Muscle layer of colon (tissue), 2 donors: ENCODE measurements at regions not wholly inside any gene's neighbourhood (a gene's known extent, or its start where the extent isn't known, plus 50 kb on each side); places are given as distances from the start of the nearest gene placed in this dataset.

Experiments used
- H3K27ac ChIP-seq: one replicate; pipeline ENCODE4 v1.7.0; 2013; ENCODE audit warnings: low read depth, mild to moderate bottlenecking, low read length, moderate library complexity
- H3K27me3 ChIP-seq, 2 donors: one replicate each; pipeline ENCODE4 v1.7.0; 2013; ENCODE audit warnings: low read length in 2 of 2, mild to moderate bottlenecking in 2 of 2; ENCODE audit not compliant: insufficient read depth in 2 of 2, control insufficient read depth in 1 of 2
- H3K36me3 ChIP-seq: one replicate; pipeline ENCODE4 v1.7.0; 2013; ENCODE audit warnings: mild to moderate bottlenecking, low read length; ENCODE audit not compliant: insufficient read depth
- H3K4me1 ChIP-seq: one replicate; pipeline ENCODE4 v1.7.0; 2013; ENCODE audit warnings: mild to moderate bottlenecking, low read length; ENCODE audit not compliant: insufficient read depth
- H3K4me3 ChIP-seq, 2 donors: one replicate each; pipeline ENCODE4 v1.7.0; 2013; ENCODE audit warnings: low read length in 2 of 2, low read depth in 1 of 2, mild to moderate bottlenecking in 1 of 2, moderate library complexity in 1 of 2
- H3K9ac ChIP-seq: one replicate; pipeline ENCODE4 v1.7.0; 2013; ENCODE audit warnings: low read length
- H3K9me3 ChIP-seq: one replicate; pipeline ENCODE4 v1.7.0; 2013; ENCODE audit warnings: mild to moderate bottlenecking, low read length
- donor health status: abdominal sarcoma.
- donor health status: Adenocarcinoma of cecum.

DNA sequence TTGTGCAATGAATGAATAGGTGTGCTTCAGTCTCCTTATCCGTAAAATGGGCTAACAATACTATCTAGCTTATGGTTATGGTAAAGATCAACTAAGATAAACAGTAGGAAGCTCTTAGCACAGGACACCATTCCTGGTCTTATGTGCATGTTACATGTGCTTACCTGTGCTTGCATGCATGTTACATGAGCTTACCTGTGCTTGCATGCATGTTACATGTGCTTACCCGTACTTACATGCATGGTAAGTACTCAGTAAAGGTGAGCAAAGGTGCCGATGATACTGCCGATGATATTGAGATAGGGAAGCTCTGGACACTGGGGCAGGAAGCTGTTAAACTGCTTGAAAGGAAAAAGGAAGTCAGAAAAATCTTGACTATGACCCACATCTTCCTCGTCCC, 211.0 kb upstream of the USP24 start:
- Histone ChIP-seq H3K36me3 (no peaks in the 10 kb centered on the region), H3K9me3 (no peaks in the 10 kb centered on the region), H3K9ac (no peak overlapping the region), H3K4me3 (no peak overlapping the region), H3K27me3 (no peaks in the 10 kb centered on the region), H3K4me1 (peaks cover 27% of the 10 kb centered on the region), H3K27ac (no peak overlapping the region)

DNA sequence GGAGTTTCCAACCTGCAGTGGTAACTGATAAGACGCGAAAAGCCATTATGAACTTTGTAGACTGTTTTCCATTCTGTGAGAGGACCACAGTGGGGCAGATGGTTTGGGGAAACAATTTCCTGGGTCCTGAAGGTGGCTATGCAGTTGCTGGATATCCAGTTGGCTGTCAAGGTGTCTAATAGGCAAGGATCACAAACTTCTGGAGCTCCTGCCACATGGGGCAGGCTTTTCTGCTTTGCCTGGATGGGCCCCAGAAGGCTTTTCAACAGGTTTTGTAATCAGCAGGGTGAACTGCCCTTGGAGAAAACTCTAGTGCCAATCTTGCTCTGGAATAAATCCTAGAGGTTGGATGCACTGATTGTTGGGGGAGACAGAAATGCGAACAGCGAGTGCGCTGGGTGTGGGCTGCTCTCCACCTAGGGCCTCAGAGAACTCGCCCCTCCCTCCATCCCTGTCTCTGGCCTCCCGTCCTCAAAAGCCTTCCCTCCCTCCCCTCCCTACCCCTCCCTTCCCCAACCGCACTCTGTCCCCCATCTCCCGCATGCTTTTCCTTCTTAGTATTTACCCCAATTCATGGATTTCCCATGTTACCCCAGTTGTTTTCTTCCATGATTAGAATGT, 210.3 kb upstream of the USP24 start:
- no peak overlapping the region for H3K27ac ChIP-seq
- H3K9ac ChIP-seq = no peak overlapping the region
- no peaks in the 10 kb centered on the region for H3K36me3 ChIP-seq
- no peaks in the 10 kb centered on the region for H3K9me3 ChIP-seq
- no peaks in the 10 kb centered on the region for H3K27me3 ChIP-seq
- H3K4me3 ChIP-seq = no peak overlapping the region
- H3K4me1 ChIP-seq = peaks cover 27% of the 10 kb centered on the region

DNA sequence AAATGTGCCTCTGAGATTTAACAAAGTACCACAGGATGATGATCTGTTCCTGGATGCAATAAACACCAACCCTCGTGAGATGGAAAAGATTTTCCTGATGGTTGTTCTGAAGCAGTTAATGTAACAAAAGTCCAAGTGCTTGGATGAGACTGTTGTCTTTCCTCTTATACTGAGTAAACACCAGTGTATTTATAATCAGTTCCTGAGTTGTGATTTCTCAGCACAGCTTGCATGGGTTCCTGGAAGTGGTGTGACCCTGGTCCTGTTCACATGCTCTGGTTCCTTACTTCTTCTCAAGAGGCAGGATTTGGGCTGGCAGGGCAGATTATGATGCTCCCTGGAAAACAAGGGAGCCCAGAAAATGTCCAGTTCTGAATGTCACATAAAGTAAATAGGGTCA, 208.2 kb upstream of the USP24 start:
- Histone ChIP-seq H3K27me3 (no peaks in the 10 kb centered on the region), H3K27ac (no peak overlapping the region), H3K9ac (no peak overlapping the region), H3K9me3 (no peaks in the 10 kb centered on the region), H3K4me1 (peaks cover 18% of the 10 kb centered on the region), H3K36me3 (no peaks in the 10 kb centered on the region), H3K4me3 (no peak overlapping the region)

DNA sequence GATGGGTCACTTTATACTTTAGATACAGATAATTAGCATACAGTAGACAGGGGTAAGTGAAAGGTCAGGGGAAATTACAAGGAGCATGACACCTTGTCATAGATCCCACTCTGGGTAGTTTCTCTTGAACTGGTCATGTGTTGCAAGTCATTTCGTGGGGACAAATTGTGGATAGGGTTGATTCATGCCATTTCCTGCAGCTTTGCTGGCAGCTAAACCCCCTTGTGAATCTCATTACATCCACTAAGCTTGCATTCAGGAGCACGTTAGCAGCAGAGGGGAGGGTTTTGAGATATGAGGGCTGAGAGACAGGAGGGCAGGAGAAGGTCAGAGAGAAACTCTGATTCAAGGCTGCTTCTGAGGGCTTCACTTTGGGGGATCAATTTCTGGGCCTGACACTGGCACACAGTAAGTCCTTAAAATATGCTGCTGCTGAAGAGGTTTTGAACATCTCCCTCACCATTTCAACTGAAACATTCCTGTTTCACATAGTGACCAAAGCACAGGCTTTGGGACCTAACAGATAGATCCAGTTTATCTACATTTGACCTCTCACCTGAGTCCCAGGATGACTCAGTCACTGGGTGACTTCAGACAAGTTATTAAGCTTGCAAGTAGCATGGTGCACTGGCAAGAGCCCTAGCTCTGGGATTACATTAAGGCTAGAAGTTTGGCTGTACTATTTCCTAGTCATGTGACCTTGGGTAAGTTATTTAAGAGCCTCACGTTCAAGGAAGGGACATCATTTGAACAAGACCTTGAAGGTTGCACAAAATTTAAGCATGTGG, 206.0 kb upstream of the USP24 start:
- Histone ChIP-seq H3K9me3 (no peaks in the 10 kb centered on the region), H3K36me3 (no peaks in the 10 kb centered on the region), H3K9ac (no peak overlapping the region), H3K27me3 (no peaks in the 10 kb centered on the region), H3K4me1 (peaks cover 2% of the 10 kb centered on the region), H3K4me3 (no peak overlapping the region), H3K27ac (no peak overlapping the region)

DNA sequence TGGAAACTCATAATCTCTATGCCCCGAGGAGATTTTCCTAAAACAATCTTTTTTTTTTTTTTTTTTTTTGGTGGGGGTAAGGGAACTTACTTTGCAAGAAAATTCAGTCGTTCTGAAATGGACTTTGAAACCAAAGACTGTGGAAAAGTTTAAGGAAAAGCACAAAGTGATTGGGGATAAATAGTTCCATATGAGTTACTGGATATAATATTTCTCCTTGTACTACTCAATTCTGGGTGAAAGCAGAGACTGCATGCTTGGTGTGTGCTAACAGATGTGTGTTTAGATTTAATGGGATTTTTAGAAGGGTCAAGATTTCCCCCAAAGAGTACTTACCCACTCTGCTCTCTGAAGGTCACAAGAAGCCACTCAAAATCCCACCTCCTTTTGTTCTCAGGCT, 204.9 kb upstream of the USP24 start:
- H3K4me3 ChIP-seq = no peak overlapping the region
- H3K4me1 ChIP-seq = no peaks in the 10 kb centered on the region
- no peak overlapping the region for H3K9ac ChIP-seq
- H3K36me3 ChIP-seq = no peaks in the 10 kb centered on the region
- H3K27me3 ChIP-seq = no peaks in the 10 kb centered on the region
- no peak overlapping the region for H3K27ac ChIP-seq
- H3K9me3 ChIP-seq = no peaks in the 10 kb centered on the region

DNA sequence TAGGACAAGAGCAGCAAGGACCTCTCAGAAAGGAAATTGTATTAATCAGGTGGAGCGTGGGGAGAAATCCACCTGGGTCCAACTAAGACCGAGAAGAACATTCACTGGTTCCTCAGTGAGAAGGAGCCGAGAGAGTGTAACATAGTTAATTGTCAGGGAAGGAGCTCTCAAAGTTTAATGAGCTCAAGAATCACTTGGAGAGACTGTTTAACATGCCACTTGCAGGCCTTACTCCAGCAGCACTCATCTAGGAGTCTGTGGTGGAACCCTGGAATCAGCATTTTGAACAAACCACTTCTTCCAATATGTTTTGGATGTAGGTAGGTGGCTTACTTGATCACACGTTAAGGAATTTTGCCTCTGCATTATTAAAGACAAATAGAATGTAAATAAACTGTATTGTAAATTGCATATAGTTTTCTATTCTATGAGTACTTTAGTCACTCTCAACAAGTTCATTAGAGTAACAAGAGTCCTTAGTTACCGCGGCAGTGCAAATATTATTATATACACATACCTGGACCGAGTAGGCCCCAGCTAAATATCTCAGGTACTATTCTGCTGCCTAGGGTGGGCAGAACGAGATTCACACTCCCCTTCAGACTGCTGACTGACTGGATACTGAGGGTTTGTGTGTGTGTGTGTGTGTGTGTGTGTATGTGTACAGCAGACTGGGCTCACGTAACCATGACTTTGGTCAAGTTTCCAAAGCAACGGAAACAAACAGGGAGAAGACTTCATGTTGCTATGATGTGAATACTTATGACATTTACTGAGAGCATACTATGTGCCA, 203.2 kb upstream of the USP24 start:
- Histone ChIP-seq H3K27ac (no peak overlapping the region), H3K4me1 (no peaks in the 10 kb centered on the region), H3K9me3 (no peaks in the 10 kb centered on the region), H3K27me3 (no peaks in the 10 kb centered on the region), H3K9ac (no peak overlapping the region), H3K4me3 (no peak overlapping the region), H3K36me3 (no peaks in the 10 kb centered on the region)

DNA sequence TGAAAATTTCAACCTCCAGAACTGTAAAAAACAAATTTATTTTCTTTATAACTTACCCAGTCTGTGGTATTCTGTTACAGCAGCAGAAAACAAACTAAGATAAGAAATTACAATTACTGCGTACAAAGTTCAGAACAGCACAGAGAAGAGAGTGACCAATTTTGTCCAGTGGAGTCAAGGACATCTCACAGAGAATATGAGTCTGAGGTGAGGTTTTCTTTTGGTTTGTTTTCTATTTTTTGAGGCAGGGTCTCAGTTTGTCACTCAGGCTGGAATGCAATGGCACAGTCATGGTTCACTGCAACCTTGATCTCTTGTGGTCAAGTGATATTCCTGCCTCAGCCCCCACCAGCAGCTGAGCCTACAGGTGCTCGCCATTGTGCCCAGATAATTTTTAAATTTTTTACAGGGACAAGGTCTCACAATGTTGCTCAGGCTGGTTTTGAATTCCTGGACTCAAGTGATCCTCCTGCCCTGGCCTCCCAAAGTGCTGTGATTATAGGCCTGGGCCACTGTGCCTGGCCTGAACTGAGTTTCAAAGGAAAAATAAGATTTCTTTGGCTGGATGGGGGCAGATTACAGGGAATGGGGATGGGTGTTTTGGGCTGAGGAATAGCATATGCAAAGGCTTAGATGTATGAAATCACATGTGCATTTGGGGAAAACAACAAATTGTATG, 201.1 kb upstream of the USP24 start:
- Histone ChIP-seq H3K9ac (no peak overlapping the region), H3K4me1 (no peaks in the 10 kb centered on the region), H3K27me3 (no peaks in the 10 kb centered on the region), H3K27ac (no peak overlapping the region), H3K9me3 (no peaks in the 10 kb centered on the region), H3K4me3 (no peak overlapping the region), H3K36me3 (no peaks in the 10 kb centered on the region)

DNA sequence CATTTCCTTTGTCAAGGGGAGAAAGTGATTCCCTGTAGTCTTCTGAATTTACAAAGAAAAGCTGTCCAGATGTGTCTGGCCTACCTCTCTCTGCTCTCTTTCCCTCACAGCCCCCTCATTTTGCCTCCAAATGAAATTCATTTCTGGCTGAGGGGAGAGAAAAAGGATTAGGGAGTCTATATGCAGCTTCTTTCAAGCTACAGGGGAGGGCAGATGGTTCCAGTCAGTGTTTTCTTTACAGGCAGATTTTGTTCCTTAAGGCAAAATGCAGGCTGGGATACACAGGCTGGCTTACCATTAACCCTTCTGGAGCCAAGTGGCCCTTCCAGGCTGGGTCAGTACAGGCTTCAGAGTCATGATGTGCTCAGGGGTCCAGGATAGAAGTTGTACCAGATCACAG, 198.1 kb upstream of the USP24 start:
- Histone ChIP-seq H3K4me1 (no peaks in the 10 kb centered on the region), H3K27me3 (no peaks in the 10 kb centered on the region), H3K9ac (no peak overlapping the region), H3K4me3 (no peak overlapping the region), H3K27ac (no peak overlapping the region), H3K36me3 (no peaks in the 10 kb centered on the region), H3K9me3 (no peaks in the 10 kb centered on the region)

DNA sequence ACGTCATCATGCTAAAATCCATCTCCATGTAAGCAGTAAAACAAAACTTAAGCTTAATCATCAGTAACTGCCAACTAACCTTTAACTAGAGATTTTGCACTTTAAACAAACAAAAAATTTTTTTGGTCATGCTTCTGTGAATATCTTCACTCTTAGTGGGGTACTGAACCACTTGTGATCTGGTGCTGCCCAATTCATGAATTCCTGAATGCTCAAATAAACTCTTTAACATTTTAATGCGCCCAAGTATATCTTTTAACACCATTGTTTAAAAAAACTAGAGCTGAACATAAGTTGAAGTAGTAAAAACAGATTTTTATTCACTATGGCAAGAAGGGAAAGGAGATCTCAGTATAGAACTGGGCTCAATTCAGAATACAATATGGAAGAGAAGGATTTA, 196.9 kb upstream of the USP24 start:
- H3K9ac ChIP-seq = no peak overlapping the region
- no peaks in the 10 kb centered on the region for H3K9me3 ChIP-seq
- no peaks in the 10 kb centered on the region for H3K27me3 ChIP-seq
- H3K4me1 ChIP-seq = no peaks in the 10 kb centered on the region
- H3K4me3 ChIP-seq = no peak overlapping the region
- H3K27ac ChIP-seq = no peak overlapping the region
- no peaks in the 10 kb centered on the region for H3K36me3 ChIP-seq

DNA sequence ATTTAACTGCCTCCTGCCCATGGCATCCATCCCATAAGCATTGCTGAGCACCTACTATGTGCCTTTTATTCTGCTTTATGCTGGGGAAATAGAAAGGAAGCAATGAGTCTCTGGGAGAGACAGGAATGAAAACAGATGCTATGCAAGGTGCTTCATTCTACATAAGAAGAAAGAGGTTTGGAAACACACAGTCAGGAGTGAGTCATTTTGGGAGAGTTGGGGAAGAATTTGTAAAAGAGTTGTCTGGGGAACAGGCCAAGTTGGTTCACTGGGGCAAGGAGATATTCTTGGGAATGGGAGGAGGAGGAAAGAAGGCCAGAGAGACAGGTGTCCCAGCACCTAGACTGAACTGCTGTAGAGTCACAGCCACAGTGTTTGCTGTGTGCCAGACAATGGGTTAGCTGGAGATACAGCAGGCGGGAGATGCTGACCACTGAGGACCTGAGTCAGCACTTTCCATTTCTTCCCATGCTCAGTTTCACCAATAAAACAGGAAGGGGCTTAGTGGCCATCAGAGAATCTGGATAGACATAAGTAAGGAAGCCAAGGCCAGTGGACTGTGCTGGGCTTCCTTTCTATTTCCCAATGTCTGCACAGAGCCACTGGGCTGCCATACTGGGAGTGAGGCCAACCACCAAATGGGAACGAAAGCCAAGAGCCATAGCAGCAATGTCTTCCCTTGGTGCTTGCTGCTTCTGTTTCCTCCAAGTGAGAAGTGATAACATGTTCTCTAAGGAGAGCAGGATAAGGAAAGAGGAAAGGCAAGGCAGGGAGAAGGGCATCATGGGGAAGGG, 187.7 kb upstream of the USP24 start:
- H3K36me3 ChIP-seq = no peaks in the 10 kb centered on the region
- H3K27me3 ChIP-seq = no peaks in the 10 kb centered on the region
- H3K9me3 ChIP-seq = no peaks in the 10 kb centered on the region
- H3K4me1 ChIP-seq = peaks cover 10% of the 10 kb centered on the region
- no peak overlapping the region for H3K4me3 ChIP-seq
- H3K27ac ChIP-seq = no peak overlapping the region
- no peak overlapping the region for H3K9ac ChIP-seq

DNA sequence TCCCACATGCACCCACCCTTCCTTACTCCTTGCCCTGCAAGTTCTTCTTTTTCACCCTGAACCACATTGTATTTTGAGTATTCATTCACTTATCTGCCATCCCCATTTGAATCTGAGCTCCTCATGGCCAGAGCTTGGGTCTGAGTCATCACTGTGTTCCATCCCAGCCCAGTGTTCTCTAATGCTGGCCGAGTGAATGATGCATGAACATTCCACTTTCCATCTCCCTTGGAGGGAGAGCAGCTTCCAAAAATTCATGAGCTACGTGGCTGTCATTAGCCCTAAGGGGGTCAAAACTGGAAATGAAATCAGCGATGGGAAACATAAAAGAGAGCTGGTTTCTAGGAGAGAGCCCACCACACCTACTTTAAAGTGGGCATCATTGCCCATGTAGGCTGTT, 187.0 kb upstream of the USP24 start:
- no peak overlapping the region for H3K27ac ChIP-seq

More for the DNA sequence above, 187.0 kb upstream of the USP24 start:
- Histone ChIP-seq H3K9ac (no peak overlapping the region), H3K4me1 (peaks cover 10% of the 10 kb centered on the region), H3K36me3 (no peaks in the 10 kb centered on the region), H3K4me3 (no peak overlapping the region), H3K27me3 (no peaks in the 10 kb centered on the region), H3K9me3 (no peaks in the 10 kb centered on the region)
